Mucosa of stomach (tissue), 1 donor: ENCODE measurements at regions not wholly inside any gene's neighbourhood (a gene's known extent, or its start where the extent isn't known, plus 50 kb on each side); places are given as distances from the start of the nearest gene placed in this dataset.

Experiments
- H3K27me3 ChIP-seq: one replicate; pipeline ENCODE4 v1.7.0; 2013; ENCODE audit warnings: mild to moderate bottlenecking, low read length; ENCODE audit not compliant: control insufficient read depth, insufficient read depth
- H3K36me3 ChIP-seq: one replicate; pipeline ENCODE4 v1.7.0; 2013; ENCODE audit warnings: low read length; ENCODE audit not compliant: control insufficient read depth, insufficient read depth
- H3K4me1 ChIP-seq: one replicate; pipeline ENCODE4 v1.7.0; 2013; ENCODE audit warnings: mild to moderate bottlenecking, low read length; ENCODE audit not compliant: control insufficient read depth, insufficient read depth
- H3K4me3 ChIP-seq: one replicate; pipeline ENCODE4 v1.7.0; 2013; ENCODE audit warnings: low read length
- H3K9ac ChIP-seq: one replicate; pipeline ENCODE4 v1.7.0; 2013; ENCODE audit warnings: mild to moderate bottlenecking, low read length, moderate library complexity
- H3K9me3 ChIP-seq: one replicate; pipeline ENCODE4 v1.7.0; 2013; ENCODE audit warnings: mild to moderate bottlenecking, low read length, moderate library complexity; ENCODE audit not compliant: control insufficient read depth
- donor health status: Pancreatic carcinoma.

GRCh38 chr3:157683668-157684067, 180.5 kb upstream of the VEPH1 start:
- Histone ChIP-seq H3K36me3 (no peaks in the 10 kb centered on the region), H3K4me1 (no peaks in the 10 kb centered on the region), H3K27me3 (no peaks in the 10 kb centered on the region), H3K9ac (no peak overlapping the region), H3K9me3 (no peaks in the 10 kb centered on the region), H3K4me3 (no peak overlapping the region)

GRCh38 chr3:157672061-157672460, 168.8 kb upstream of the VEPH1 start:
- Histone ChIP-seq H3K9me3 (no peaks in the 10 kb centered on the region), H3K9ac (no peak overlapping the region), H3K36me3 (no peaks in the 10 kb centered on the region), H3K4me3 (no peak overlapping the region), H3K4me1 (no peaks in the 10 kb centered on the region), H3K27me3 (no peaks in the 10 kb centered on the region)

GRCh38 chr3:157671656-157672055, 168.4 kb upstream of the VEPH1 start:
- Histone ChIP-seq H3K4me1 (no peaks in the 10 kb centered on the region), H3K4me3 (no peak overlapping the region), H3K27me3 (no peaks in the 10 kb centered on the region), H3K9me3 (no peaks in the 10 kb centered on the region), H3K9ac (no peak overlapping the region), H3K36me3 (no peaks in the 10 kb centered on the region)

GRCh38 chr3:157669416-157669815, 166.2 kb upstream of the VEPH1 start:
- H3K4me3 ChIP-seq: no peak overlapping the region
- no peaks in the 10 kb centered on the region for H3K9me3 ChIP-seq
- no peaks in the 10 kb centered on the region for H3K4me1 ChIP-seq
- H3K9ac ChIP-seq: no peak overlapping the region
- no peaks in the 10 kb centered on the region for H3K36me3 ChIP-seq
- no peaks in the 10 kb centered on the region for H3K27me3 ChIP-seq

GRCh38 chr3:157667493-157667892, 164.3 kb upstream of the VEPH1 start:
- Histone ChIP-seq H3K27me3 (no peaks in the 10 kb centered on the region), H3K4me3 (no peak overlapping the region), H3K4me1 (no peaks in the 10 kb centered on the region), H3K36me3 (no peaks in the 10 kb centered on the region), H3K9ac (no peak overlapping the region), H3K9me3 (no peaks in the 10 kb centered on the region)

GRCh38 chr3:157662171-157662570, 159.0 kb upstream of the VEPH1 start:
- no peaks in the 10 kb centered on the region for H3K9me3 ChIP-seq
- no peaks in the 10 kb centered on the region for H3K4me1 ChIP-seq
- H3K4me3 ChIP-seq: no peak overlapping the region
- no peaks in the 10 kb centered on the region for H3K27me3 ChIP-seq
- H3K36me3 ChIP-seq: no peaks in the 10 kb centered on the region
- no peak overlapping the region for H3K9ac ChIP-seq

GRCh38 chr3:157660847-157661246, 157.6 kb upstream of the VEPH1 start:
- H3K27me3 ChIP-seq: no peaks in the 10 kb centered on the region
- H3K9ac ChIP-seq: no peak overlapping the region
- H3K9me3 ChIP-seq: no peaks in the 10 kb centered on the region
- no peaks in the 10 kb centered on the region for H3K4me1 ChIP-seq
- no peak overlapping the region for H3K4me3 ChIP-seq
- no peaks in the 10 kb centered on the region for H3K36me3 ChIP-seq

GRCh38 chr3:157652366-157652765, 149.2 kb upstream of the VEPH1 start:
- Histone ChIP-seq H3K36me3 (no peaks in the 10 kb centered on the region), H3K4me1 (no peaks in the 10 kb centered on the region), H3K9ac (no peak overlapping the region), H3K9me3 (no peaks in the 10 kb centered on the region), H3K27me3 (no peaks in the 10 kb centered on the region), H3K4me3 (no peak overlapping the region)

GRCh38 chr3:157650699-157651098, 147.5 kb upstream of the VEPH1 start:
- no peak overlapping the region for H3K9ac ChIP-seq
- H3K27me3 ChIP-seq: no peaks in the 10 kb centered on the region
- no peaks in the 10 kb centered on the region for H3K9me3 ChIP-seq
- no peaks in the 10 kb centered on the region for H3K4me1 ChIP-seq
- no peaks in the 10 kb centered on the region for H3K36me3 ChIP-seq
- no peak overlapping the region for H3K4me3 ChIP-seq

- Histone ChIP-seq H3K27me3 (no peaks in the 10 kb centered on the region), H3K9ac (no peak overlapping the region), H3K4me1 (no peaks in the 10 kb centered on the region), H3K9me3 (no peaks in the 10 kb centered on the region), H3K4me3 (no peak overlapping the region), H3K36me3 (no peaks in the 10 kb centered on the region)
Observed at GRCh38 chr3:157650172-157650571, 147.0 kb upstream of the VEPH1 start.

GRCh38 chr3:157649511-157649910, 146.3 kb upstream of the VEPH1 start:
- Histone ChIP-seq H3K4me1 (no peaks in the 10 kb centered on the region), H3K9ac (no peak overlapping the region), H3K9me3 (no peaks in the 10 kb centered on the region), H3K36me3 (no peaks in the 10 kb centered on the region), H3K4me3 (no peak overlapping the region), H3K27me3 (no peaks in the 10 kb centered on the region)

GRCh38 chr3:157647820-157648219, 144.6 kb upstream of the VEPH1 start:
- Histone ChIP-seq H3K9ac (no peak overlapping the region), H3K27me3 (no peaks in the 10 kb centered on the region), H3K4me1 (no peaks in the 10 kb centered on the region), H3K36me3 (no peaks in the 10 kb centered on the region), H3K4me3 (no peak overlapping the region), H3K9me3 (no peaks in the 10 kb centered on the region)

- no peaks in the 10 kb centered on the region for H3K4me1 ChIP-seq
- H3K9me3 ChIP-seq: no peaks in the 10 kb centered on the region
- no peaks in the 10 kb centered on the region for H3K27me3 ChIP-seq
- H3K36me3 ChIP-seq: no peaks in the 10 kb centered on the region
- no peak overlapping the region for H3K9ac ChIP-seq
- H3K4me3 ChIP-seq: no peak overlapping the region
Observed at GRCh38 chr3:157639756-157640426, 136.7 kb upstream of the VEPH1 start.
